Heart left ventricle (tissue), 13 donors: ENCODE measurements at regions not wholly inside any gene's neighbourhood (a gene's known extent, or its start where the extent isn't known, plus 50 kb on each side); places are given as distances from the start of the nearest gene placed in this dataset.

Experiments
- POLR2A ChIP-seq, 2 donors: fragments of 450-650 bp; IDR thresholded peaks; one replicate each; pipeline ENCODE4 v1.6.1; 2017; ENCODE audit warnings: antibody characterized with exemption in 2 of 2, mild to moderate bottlenecking in 2 of 2, moderate library complexity in 2 of 2
- TF ChIP-seq, protein P1 (sequence below), 12 donors: fragments of 200-600 bp; sonication (generic) in 4 of 12; IDR thresholded peaks; one replicate each; pipeline versions ENCODE4 v1.5.0 to v1.8.0; 2018 to 2022; ENCODE audit warnings: antibody characterized with exemption in 12 of 12, mild to moderate bottlenecking in 5 of 12
- donor health status: ischemic (EF 13 %, LVEDD 7.1; RV severe dilation, severe dysfunction).
- donor health status: DM: no; HTN: yes; CAD: no.
- donor health status: DM: no; HTN: no; CAD: no.
- donor health status: ischemic (EF 25% LVEDD 6.9; RV normal size, moderate dysfunction).
- donor health status: ischemic (EF 25% LVEDD 5.7; RV mildly dilated, moderate dysfunction).
- donor health status: ischemic (EF 35%, LVEDD 5.7; RV mildly dilated, moderate dysfunction).
- donor health status: nonischemic (EF 11% LVEDD 7.7; RV severe dilation, severe dysfunction).
- donor health status: DM: yes; HTN: yes; CAD: no.
- donor health status: PGD.
- donor health status: ischemic (EF 29% LVEDD 5.4; RV normal size, mild dysfunction).
- donor health status: nonischemic (EF 23%, LVEDD 6.1; RV moderate dilation, normal function).

GRCh38 chr13:74230984-74231501 lies 96.8 kb upstream of the KLF12 start:
- TF ChIP-seq, protein P1, sequence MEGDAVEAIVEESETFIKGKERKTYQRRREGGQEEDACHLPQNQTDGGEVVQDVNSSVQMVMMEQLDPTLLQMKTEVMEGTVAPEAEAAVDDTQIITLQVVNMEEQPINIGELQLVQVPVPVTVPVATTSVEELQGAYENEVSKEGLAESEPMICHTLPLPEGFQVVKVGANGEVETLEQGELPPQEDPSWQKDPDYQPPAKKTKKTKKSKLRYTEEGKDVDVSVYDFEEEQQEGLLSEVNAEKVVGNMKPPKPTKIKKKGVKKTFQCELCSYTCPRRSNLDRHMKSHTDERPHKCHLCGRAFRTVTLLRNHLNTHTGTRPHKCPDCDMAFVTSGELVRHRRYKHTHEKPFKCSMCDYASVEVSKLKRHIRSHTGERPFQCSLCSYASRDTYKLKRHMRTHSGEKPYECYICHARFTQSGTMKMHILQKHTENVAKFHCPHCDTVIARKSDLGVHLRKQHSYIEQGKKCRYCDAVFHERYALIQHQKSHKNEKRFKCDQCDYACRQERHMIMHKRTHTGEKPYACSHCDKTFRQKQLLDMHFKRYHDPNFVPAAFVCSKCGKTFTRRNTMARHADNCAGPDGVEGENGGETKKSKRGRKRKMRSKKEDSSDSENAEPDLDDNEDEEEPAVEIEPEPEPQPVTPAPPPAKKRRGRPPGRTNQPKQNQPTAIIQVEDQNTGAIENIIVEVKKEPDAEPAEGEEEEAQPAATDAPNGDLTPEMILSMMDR (IDR thresholded peaks at IDR 0.05) = no peak
- no peak for TF ChIP-seq POLR2A (IDR thresholded peaks at IDR 0.05)
